Gastrocnemius medialis (tissue), 4 donors: ENCODE measurements at regions not wholly inside any gene's neighbourhood (a gene's known extent, or its start where the extent isn't known, plus 50 kb on each side); places are given as distances from the start of the nearest gene placed in this dataset.

Source experiments
- ATAC-seq, 2 donors: fragments of 150-250 bp; one replicate each; pipeline ENCODE4 v1.9.1; 2016
- DNase-seq, 2 donors: peaks; one replicate each; pipeline ENCODE4 v3.0.0-alpha.2; 2019
- H3K27ac ChIP-seq, 4 donors: fragments of 200-600 bp; sonication (generic); 1 replicate in 1 of 4; 2 replicates in 3 of 4; pipeline ENCODE4 v1.5.1; 2016 to 2018; ENCODE audit warnings: mild to moderate bottlenecking in 2 of 4, moderate library complexity in 1 of 4
- H3K27me3 ChIP-seq, 3 donors: fragments of 200-600 bp; sonication (generic) in 2 of 3; 1 replicate in 1 of 3; 2 replicates in 2 of 3; pipeline versions ENCODE4 v1.5.1 to v1.6.0; 2016 to 2019; ENCODE audit warnings: mild to moderate bottlenecking in 1 of 3, moderate library complexity in 1 of 3
- H3K36me3 ChIP-seq, 2 donors: fragments of 200-600 bp; sonication (generic) in 1 of 2; one replicate each; pipeline ENCODE4 v1.5.1; 2017 to 2018
- H3K4me1 ChIP-seq, 2 donors: fragments of 200-600 bp; sonication (generic) in 1 of 2; one replicate each; pipeline ENCODE4 v1.5.1; 2016 to 2017; ENCODE audit warnings: mild to moderate bottlenecking in 2 of 2
- H3K4me3 ChIP-seq, 4 donors: fragments of 200-600 bp; sonication (generic) in 3 of 4; 1 replicate in 1 of 4; 2 replicates in 3 of 4; pipeline ENCODE4 v1.5.1; 2016 to 2019; ENCODE audit warnings: mild to moderate bottlenecking in 2 of 4
- H3K9me3 ChIP-seq, 3 donors: fragments of 200-600 bp; sonication (generic) in 2 of 3; 1 replicate in 1 of 3; 2 replicates in 2 of 3; pipeline ENCODE4 v1.5.1; 2016 to 2019
- POLR2A ChIP-seq, 2 donors: fragments of 450-650 bp; IDR thresholded peaks; one replicate each; pipeline ENCODE4 v1.6.1; 2017; ENCODE audit warnings: antibody characterized with exemption in 2 of 2, mild to moderate bottlenecking in 2 of 2, moderate library complexity in 2 of 2
- in situ Hi-C, 4 donors: fragments of 200-750 bp; cut with MboI; loops; one replicate each; pipeline versions ENCODE4 v1.15.0 to v1.8.0; 2017; ENCODE audit warnings: low sequenced_read_pairs in 4 of 4
- intact Hi-C: fragments of 100-400 bp; cut with DNase I; formaldehyde crosslinking; loops from one replicate; pipeline ENCODE4 v1.15.1; 2023; ENCODE audit warnings: low total_unique reads
- TF ChIP-seq, protein P1 (sequence below), 5 experiments: fragments of 450-650 bp in 3 of 5; fragments of 200-600 bp in 2 of 5; sonication (generic) in 2 of 5; IDR thresholded peaks in 4 of 5; conservative IDR thresholded peaks in 1 of 5; 1 replicate in 4 of 5; 2 replicates in 1 of 5; pipeline ENCODE4 v1.5.1; 2016 to 2019; ENCODE audit warnings: antibody characterized with exemption in 5 of 5, mild to moderate bottlenecking in 3 of 5, moderate library complexity in 3 of 5

GRCh38 chr9:118618849-118619248, 750.4 kb downstream of the BRINP1 start:
- Histone ChIP-seq H3K27ac (no peak overlapping the region), H3K9me3 (no peaks in the 10 kb centered on the region), H3K4me1 (no peaks in the 10 kb centered on the region), H3K4me3 (no peak overlapping the region), H3K36me3 (no peaks in the 10 kb centered on the region), H3K27me3 (no peaks in the 10 kb centered on the region)
- DNase-seq (no peak), ATAC-seq (no peak)
- no peak for TF ChIP-seq POLR2A (IDR thresholded peaks at IDR 0.05)
- in situ Hi-C loops (no loop called here), intact Hi-C loops (no loop called here)

DNA sequence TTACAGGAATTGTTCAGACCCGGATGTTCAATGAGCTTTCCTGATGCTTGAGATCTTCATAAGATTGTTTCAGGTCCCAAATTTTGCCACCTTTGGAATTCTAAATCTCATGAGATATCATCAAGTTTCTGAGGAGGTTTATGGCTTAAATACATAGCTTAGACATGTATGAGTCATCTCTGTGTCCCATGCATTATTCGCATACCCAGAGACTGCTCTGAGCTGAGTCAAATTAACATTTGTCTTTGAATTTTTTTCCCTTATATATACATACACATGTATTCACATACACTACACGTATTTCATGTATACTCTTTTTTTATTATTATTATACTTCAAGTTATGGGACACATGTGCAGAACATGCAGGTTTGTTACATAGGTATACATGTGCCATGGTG, 744.6 kb downstream of the BRINP1 start:
- no peak overlapping the region for H3K4me3 ChIP-seq
- intact Hi-C loops (no loop called here), in situ Hi-C loops (no loop called here)
- H3K27ac ChIP-seq, result no peak overlapping the region
- no peaks in the 10 kb centered on the region for H3K4me1 ChIP-seq
- ATAC-seq (no peak), DNase-seq (no peak)
- H3K36me3 ChIP-seq, result no peaks in the 10 kb centered on the region
- no peaks in the 10 kb centered on the region for H3K9me3 ChIP-seq
- TF ChIP-seq, protein P1, sequence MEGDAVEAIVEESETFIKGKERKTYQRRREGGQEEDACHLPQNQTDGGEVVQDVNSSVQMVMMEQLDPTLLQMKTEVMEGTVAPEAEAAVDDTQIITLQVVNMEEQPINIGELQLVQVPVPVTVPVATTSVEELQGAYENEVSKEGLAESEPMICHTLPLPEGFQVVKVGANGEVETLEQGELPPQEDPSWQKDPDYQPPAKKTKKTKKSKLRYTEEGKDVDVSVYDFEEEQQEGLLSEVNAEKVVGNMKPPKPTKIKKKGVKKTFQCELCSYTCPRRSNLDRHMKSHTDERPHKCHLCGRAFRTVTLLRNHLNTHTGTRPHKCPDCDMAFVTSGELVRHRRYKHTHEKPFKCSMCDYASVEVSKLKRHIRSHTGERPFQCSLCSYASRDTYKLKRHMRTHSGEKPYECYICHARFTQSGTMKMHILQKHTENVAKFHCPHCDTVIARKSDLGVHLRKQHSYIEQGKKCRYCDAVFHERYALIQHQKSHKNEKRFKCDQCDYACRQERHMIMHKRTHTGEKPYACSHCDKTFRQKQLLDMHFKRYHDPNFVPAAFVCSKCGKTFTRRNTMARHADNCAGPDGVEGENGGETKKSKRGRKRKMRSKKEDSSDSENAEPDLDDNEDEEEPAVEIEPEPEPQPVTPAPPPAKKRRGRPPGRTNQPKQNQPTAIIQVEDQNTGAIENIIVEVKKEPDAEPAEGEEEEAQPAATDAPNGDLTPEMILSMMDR (IDR thresholded peaks at IDR 0.05 in 4 of 5, conservative IDR thresholded peaks at IDR 0.05 in 1 of 5), result no peak
- TF ChIP-seq POLR2A (IDR thresholded peaks at IDR 0.05), result no peak
- no peaks in the 10 kb centered on the region for H3K27me3 ChIP-seq

- DNase-seq, result no peak
- in situ Hi-C loops (no loop called here), intact Hi-C loops (no loop called here)
- H3K36me3 ChIP-seq, result no peaks in the 10 kb centered on the region
- ATAC-seq, result no peak
- TF ChIP-seq POLR2A (IDR thresholded peaks at IDR 0.05), result no peak
- TF ChIP-seq, protein P1 (IDR thresholded peaks at IDR 0.05 in 4 of 5, conservative IDR thresholded peaks at IDR 0.05 in 1 of 5), result no peak
- H3K9me3 ChIP-seq, result no peaks in the 10 kb centered on the region
- no peak overlapping the region for H3K27ac ChIP-seq
- no peaks in the 10 kb centered on the region for H3K4me1 ChIP-seq
- H3K27me3 ChIP-seq, result no peaks in the 10 kb centered on the region
- no peak overlapping the region for H3K4me3 ChIP-seq
These were observed 739.2 kb downstream of the BRINP1 start for GRCh38 chr9:118630079-118630478.

DNA sequence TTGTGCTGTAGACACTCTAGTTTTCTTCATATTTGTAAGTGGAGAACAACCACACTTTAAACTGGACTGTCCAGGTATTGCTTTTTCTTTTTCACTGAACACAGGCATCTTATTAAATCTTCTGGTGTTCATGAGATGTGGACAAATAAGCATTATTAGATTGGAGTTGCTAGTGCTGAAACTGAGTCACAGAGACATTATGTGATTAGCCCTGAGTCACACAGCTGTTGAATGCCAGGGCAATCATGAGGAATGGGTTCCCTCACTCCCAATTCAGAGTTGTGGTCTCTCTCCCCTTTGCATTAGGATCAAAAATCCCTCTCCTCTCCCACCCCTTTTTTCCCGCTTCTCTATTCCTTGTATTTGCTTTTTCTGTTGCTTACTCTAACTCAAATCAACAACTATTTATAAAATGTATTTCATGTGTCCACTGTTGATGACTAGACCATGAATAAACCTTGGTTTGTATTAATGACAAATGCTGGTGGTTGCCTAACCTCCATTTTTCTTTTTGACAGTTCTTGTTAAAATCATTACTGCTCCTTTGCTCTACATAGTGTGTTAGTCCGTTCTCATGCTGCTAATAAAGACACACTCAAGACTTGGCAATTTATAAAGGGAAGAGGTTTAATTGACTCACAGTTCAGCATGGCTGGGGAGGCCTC, 738.2 kb downstream of the BRINP1 start:
- in situ Hi-C loops, result no loop called here

GRCh38 chr9:118631956-118632355, 737.3 kb downstream of the BRINP1 start:
- TF ChIP-seq, protein P1 (IDR thresholded peaks at IDR 0.05 in 4 of 5, conservative IDR thresholded peaks at IDR 0.05 in 1 of 5), result no peak
- TF ChIP-seq POLR2A (IDR thresholded peaks at IDR 0.05), result no peak
- no peak overlapping the region for H3K27ac ChIP-seq
- no peak overlapping the region for H3K4me3 ChIP-seq
- no peaks in the 10 kb centered on the region for H3K4me1 ChIP-seq
- intact Hi-C loops (no loop called here), in situ Hi-C loops (no loop called here)
- ATAC-seq (no peak), DNase-seq (no peak)
- no peaks in the 10 kb centered on the region for H3K27me3 ChIP-seq
- no peaks in the 10 kb centered on the region for H3K9me3 ChIP-seq
- H3K36me3 ChIP-seq, result no peaks in the 10 kb centered on the region

More for the DNA sequence above, 738.2 kb downstream of the BRINP1 start:
- intact Hi-C loops, result no loop called here
- Histone ChIP-seq H3K9me3 (no peaks in the 10 kb centered on the region), H3K36me3 (no peaks in the 10 kb centered on the region), H3K4me1 (no peaks in the 10 kb centered on the region), H3K27ac (no peak overlapping the region), H3K4me3 (no peak overlapping the region), H3K27me3 (no peaks in the 10 kb centered on the region)
- no peak for TF ChIP-seq POLR2A (IDR thresholded peaks at IDR 0.05)
- TF ChIP-seq, protein P1 (IDR thresholded peaks at IDR 0.05 in 4 of 5, conservative IDR thresholded peaks at IDR 0.05 in 1 of 5), result no peak
- DNase-seq (no peak), ATAC-seq (no peak)
